ENCODE measurements at regions not wholly inside any gene's neighbourhood (a gene's known extent, or its start where the extent isn't known, plus 50 kb on each side); places are given as distances from the start of the nearest gene placed in this dataset.

DNA sequence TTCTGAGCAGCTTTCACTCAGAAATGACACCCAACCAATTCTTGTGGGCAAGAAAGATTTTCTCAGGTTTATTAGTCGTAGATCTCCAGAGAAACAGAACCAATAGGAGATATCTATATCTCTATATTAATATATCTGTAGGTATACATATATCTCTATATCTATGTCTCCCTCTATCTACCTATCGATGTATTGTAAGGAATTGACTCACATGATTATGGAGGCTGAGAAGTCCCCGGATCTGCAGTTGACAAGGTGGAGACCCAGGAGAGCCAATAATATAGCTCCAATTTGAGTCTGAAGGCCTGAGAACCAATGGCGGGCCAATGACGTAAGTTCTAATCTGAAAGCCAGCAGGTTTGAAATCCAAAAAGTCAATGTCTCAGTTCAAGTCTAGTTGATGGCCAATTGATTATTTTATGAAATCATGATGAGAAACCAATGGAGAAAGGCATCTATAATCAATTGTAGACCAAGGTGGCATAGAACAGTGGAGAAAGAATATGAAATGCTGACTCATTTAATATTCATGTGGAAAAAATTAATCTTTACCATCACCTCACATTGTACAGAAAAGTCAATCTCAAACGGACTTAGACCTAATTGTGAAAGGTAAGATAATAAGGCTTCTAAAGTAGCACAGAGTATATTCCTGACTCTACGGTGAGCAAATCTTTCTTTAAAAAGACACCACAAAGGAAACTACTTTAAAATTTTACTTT lies 65.6 kb upstream of the CHRNA7 start:
- ChIA-PET POLR2A (no interaction called here), CTCF (no interaction called here)

GRCh38 chr15:31970007-31970406 lies 60.3 kb upstream of the CHRNA7 start:
- CTCF ChIA-PET, result interaction anchor here (1.1 kb wide), 1 partner anchor 8 kb away, joined by 3 read pairs; no protein-coding TSS in a partner anchor

GRCh38 chr15:31973197-31973596 lies 57.1 kb upstream of the CHRNA7 start:
- ChIA-PET POLR2A (no interaction called here), CTCF (no interaction called here)

More at GRCh38 chr15:31970007-31970406, 60.3 kb upstream of the CHRNA7 start:
- POLR2A ChIA-PET, result no interaction called here

GRCh38 chr15:31974154-31974794 lies 56.0 kb upstream of the CHRNA7 start:
- ChIA-PET POLR2A (no interaction called here), CTCF (interaction anchor here (0.7 to 1.2 kb wide), 2 partner anchors 11 to 405 kb away, joined by 3 to 4 read pairs; no protein-coding TSS in a partner anchor)

DNA sequence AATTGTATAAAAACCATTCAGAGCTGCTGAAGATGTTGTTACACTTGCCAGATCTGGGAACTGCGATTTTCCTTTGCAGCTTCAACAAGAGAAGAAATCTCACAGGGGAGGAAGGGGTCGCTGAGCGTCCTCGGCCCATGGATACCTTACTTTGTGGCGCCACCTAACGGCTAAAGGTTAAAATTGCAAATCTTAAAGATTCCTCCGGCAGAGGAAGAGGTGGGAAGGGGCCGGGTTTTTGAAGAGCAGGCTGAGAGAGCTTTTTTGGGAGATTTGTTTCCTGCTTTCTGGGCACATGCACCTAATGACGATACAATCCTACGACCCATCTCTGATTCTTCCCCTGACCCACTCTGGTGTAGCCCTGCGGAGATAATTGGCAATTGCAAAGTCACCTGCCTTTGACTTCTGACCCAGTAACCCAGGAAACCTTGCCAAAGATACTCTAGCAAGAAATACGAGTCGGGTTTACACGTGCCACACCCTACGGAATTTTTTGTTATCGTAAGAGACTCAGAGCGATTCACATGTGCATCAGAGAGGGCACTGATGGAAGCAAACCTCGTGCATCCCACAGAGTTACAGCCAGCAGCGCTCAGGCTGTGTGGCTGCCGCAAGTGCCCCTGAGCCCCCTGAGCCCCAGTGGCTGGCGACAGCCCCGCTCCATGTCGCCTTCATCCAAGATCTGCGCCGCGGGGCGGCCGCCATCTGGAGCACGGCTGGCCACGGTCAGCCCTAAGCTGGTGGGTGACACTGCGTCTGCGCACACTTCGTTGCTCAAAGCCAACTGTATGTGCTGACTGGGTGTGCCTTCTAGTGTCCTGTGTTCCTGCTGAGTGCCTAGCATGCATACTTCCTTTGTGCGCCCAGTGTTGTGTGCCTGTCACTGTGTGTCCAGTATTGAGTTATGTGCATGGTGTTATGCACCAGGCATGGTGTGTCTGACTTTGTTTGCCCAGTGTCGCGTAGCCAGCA lies 55.2 kb upstream of the CHRNA7 start:
- ChIA-PET CTCF (interaction anchor here (1.2 kb wide), 1 partner anchor 10 kb away, joined by 4 read pairs; no protein-coding TSS in a partner anchor), POLR2A (no interaction called here)

- CTCF ChIA-PET, result no interaction called here
- POLR2A ChIA-PET, result no interaction called here
Measured at GRCh38 chr15:31975830-31976229, 54.5 kb upstream of the CHRNA7 start.

- ChIA-PET POLR2A (no interaction called here), CTCF (interaction anchor here (1.3 to 2.0 kb wide), 3 partner anchors 10 to 42 kb away, joined by 3 to 6 read pairs (median 4); no protein-coding TSS in a partner anchor)
Measured at GRCh38 chr15:31977138-31977537, 53.2 kb upstream of the CHRNA7 start.

- POLR2A ChIA-PET, result no interaction called here
- CTCF ChIA-PET, result interaction anchor here (1.0 to 2.0 kb wide), 4 partner anchors 9 to 41 kb away, joined by 3 to 6 read pairs (median 4); no protein-coding TSS in a partner anchor
Measured at GRCh38 chr15:31977812-31978661, 52.3 kb upstream of the CHRNA7 start.

Data from activated CD8-positive, alpha-beta memory T cell treated with anti-CD3 and anti-CD28 coated beads for 36 hours (primary cell).